Skeletal muscle satellite cell (primary cell): ENCODE measurements at regions not wholly inside any gene's neighbourhood (a gene's known extent, or its start where the extent isn't known, plus 50 kb on each side); places are given as distances from the start of the nearest gene placed in this dataset.

Experiments used
- H3K27me3 ChIP-seq: 2 replicates; pipeline ENCODE4 v1.7.0; 2013; ENCODE audit warnings: low read length; ENCODE audit not compliant: control insufficient read depth, insufficient read depth
- H3K36me3 ChIP-seq: 2 replicates; pipeline ENCODE4 v1.7.0; 2013; ENCODE audit warnings: mild to moderate bottlenecking, control low read depth, low read length; ENCODE audit not compliant: insufficient read depth
- H3K4me1 ChIP-seq: 2 replicates; pipeline ENCODE4 v1.7.0; 2013; ENCODE audit warnings: low read length; ENCODE audit not compliant: control insufficient read depth, insufficient read depth
- H3K4me2 ChIP-seq: 2 replicates; pipeline ENCODE4 v1.7.0; 2013; ENCODE audit warnings: mild to moderate bottlenecking, low read length
- H3K4me3 ChIP-seq: 2 replicates; pipeline ENCODE4 v1.7.0; 2013; ENCODE audit warnings: low read length
- H3K9ac ChIP-seq: 2 replicates; pipeline ENCODE4 v1.7.0; 2013; ENCODE audit warnings: mild to moderate bottlenecking, low read depth, low read length, moderate library complexity
- H3K9me3 ChIP-seq: replicated peaks from 2 replicates; pipeline ENCODE4 v1.7.0; 2013; ENCODE audit warnings: mild to moderate bottlenecking, control low read depth, low read length

DNA sequence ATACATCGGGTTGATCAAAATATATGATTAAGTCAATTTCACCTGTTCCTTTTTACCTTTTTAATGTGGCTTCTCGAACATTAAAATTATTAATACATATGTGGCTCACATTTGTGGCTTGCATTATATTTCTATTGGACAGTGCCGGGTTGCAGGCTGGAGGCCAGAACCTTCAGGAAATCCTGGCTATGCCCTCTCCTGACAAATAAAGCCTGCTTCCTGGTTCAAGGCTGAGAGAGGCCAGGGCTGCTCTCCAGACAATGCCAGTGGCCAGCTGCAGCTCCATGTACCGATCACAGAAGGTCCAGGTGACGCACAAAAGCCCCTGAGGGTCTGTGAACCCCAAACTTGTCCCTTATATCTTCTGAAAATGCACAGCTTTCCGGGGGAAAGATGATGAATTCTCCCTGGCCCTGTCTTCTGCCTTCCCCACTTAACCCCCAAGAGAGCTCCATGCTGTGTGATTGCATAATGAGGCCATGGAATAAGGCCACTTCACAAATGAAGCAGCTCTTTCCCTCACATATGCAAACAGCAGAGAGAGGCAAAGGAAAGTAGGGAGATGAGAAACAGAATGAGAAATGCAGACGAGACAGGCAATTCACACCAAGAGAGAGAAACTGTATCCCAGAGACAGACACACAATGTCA lies 241.2 kb downstream of the BCOR start:
- no peaks in the 10 kb centered on the region for H3K36me3 ChIP-seq
- H3K4me2 ChIP-seq: no peak overlapping the region
- no peaks in the 10 kb centered on the region for H3K9me3 ChIP-seq
- H3K4me3 ChIP-seq: no peak overlapping the region
- H3K9ac ChIP-seq: no peak overlapping the region
- peaks cover 30% of the 10 kb centered on the region for H3K4me1 ChIP-seq
- no peaks in the 10 kb centered on the region for H3K27me3 ChIP-seq

DNA sequence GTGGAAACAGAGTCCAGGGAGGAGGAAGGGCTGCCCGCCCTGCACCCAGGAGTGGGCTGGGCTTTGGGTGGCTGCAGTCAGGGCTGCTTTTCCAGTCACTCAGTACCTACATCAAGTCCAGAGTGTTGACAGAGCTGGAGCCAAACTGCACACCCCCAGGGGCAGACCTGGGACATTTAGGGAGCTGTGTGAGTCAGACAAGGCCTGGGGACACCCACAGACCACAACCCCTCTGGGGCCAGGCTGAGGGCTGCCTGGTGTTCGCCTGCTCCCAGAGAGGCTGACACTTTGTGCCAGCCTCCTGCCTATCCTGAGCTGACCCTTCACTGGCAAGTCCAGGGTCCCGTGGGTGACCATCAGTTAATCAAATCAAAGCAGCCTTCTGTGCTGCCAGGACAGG lies 240.0 kb downstream of the BCOR start:
- Histone ChIP-seq H3K4me3 (no peak overlapping the region), H3K9me3 (no peaks in the 10 kb centered on the region), H3K36me3 (no peaks in the 10 kb centered on the region), H3K4me1 (peaks cover 30% of the 10 kb centered on the region), H3K4me2 (no peak overlapping the region), H3K9ac (no peak overlapping the region), H3K27me3 (no peaks in the 10 kb centered on the region)

DNA sequence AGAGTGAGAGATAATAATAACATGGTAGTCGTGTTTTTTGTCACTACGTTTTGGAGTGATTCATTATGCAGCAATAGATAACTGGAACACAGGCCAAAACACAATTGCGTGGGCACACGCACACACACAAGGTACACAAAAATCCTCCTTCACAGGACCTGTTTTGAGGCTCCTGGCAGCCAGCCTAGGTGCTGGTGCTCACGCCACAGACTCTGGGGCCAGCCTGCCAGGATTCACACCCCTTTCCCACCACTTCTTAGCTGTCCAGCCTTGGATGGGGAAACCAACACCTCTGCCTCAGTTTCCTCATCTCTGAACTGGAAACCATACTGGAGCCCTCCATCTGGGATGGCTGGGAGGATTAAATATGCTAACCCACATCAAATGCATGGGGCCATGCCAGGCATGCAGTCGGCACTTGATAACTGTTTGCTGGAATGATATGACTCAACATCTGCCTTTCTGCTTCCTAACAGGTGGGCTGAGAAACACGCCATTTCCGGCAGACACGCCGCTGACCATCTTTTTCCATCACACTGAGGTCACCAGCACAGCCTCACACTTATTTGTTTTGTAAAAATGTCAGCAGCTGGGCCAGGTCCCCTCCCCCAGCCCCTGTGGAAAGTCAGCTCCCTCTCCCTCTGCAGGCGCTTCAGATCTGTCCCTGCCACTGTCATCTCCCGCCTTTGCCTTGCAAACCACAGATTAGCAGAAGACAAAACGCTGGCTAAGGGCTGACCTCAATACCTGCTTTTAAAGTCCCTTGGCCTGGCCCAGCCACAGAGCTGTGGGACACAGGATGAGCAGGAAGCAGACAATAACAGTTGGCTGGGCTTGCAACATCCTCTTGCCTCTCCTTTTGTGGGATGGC lies 237.5 kb downstream of the BCOR start:
- Histone ChIP-seq H3K36me3 (no peaks in the 10 kb centered on the region), H3K9ac (no peak overlapping the region), H3K4me1 (peaks cover 20% of the 10 kb centered on the region), H3K4me3 (no peak overlapping the region), H3K9me3 (no peaks in the 10 kb centered on the region), H3K27me3 (no peaks in the 10 kb centered on the region), H3K4me2 (no peak overlapping the region)

DNA sequence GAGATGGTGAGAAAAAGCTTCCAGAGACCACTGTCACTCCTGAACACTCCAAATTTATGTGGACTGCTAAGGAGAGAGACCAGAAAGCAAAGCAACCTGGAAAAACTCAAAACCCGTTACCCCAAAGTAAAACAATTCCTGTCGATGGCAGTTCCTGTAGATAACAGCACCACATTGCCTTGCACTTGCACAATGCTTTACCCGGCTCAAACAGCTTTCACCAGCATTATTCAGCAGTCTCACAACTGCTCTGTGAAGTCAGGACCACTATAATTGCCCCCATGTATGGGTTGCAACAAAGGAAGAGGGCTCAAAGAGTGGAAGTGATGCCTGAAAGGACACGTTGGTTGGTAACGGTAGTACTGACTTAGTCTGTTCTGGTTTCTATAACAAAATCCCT lies 234.8 kb downstream of the BCOR start:
- Histone ChIP-seq H3K36me3 (no peaks in the 10 kb centered on the region), H3K27me3 (no peaks in the 10 kb centered on the region), H3K4me1 (peaks cover 10% of the 10 kb centered on the region), H3K9me3 (no peaks in the 10 kb centered on the region), H3K4me3 (no peak overlapping the region), H3K9ac (no peak overlapping the region), H3K4me2 (no peak overlapping the region)

DNA sequence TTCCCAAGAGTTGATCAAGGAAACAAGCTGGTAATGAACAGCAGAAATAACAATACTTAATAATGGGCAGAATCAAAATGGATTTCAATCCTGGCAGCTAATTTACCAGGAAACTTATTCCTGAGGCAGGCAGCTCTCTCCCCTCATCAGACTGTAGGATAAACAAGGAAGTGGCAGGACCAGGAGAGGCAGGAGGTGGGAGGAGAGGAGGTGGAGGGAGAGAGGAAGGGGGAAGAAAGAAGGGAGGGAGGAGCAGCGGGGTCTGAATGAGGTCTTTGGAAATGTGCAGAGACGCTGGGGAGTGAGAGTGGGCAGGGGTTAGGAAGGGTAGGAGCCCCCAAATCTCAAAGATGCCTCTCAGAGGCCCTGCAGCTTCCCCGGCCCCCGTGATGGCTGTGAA lies 231.5 kb downstream of the BCOR start:
- H3K9ac ChIP-seq: no peak overlapping the region
- H3K27me3 ChIP-seq: no peaks in the 10 kb centered on the region
- H3K4me1 ChIP-seq: peaks cover 5% of the 10 kb centered on the region
- no peak overlapping the region for H3K4me2 ChIP-seq
- no peaks in the 10 kb centered on the region for H3K9me3 ChIP-seq
- H3K4me3 ChIP-seq: no peak overlapping the region
- H3K36me3 ChIP-seq: no peaks in the 10 kb centered on the region

DNA sequence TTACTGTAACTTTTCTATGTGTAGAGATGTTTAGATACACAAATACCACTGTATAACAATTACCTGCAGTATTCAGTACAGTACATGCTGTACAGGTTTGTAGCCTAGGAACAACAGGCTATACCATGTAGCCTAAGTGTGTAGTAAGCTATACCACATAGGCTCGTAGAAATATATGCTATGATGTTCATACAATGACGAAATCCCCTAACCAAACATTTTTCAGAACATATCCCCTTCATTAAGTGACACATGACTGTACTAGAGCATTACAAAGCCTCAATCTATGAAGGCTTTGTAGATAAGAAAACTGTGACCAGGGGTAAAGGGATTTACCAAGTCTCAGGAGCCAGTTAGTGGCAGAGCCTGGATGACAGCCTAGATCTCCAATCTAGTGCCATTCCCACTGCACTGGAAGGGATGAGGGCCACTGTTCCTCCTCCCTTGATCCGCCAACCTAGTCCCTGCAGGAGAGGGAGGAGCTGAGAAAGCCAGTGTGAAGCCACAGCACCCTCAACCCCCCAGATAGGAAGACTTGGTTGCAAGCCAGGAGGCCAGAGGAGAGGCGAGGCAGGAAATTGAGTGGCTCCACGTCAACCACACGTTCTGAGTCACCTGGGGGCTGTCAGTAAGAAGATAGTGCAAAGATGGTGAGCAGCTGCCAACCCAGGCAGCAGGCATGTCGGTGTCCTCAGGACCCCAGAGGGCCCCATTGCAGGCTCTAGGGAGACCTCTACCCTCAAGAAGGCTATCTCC lies 227.7 kb downstream of the BCOR start:
- H3K9me3 ChIP-seq: no peaks in the 10 kb centered on the region
- no peaks in the 10 kb centered on the region for H3K27me3 ChIP-seq
- H3K4me1 ChIP-seq: peaks cover 5% of the 10 kb centered on the region
- no peak overlapping the region for H3K4me2 ChIP-seq
- no peaks in the 10 kb centered on the region for H3K36me3 ChIP-seq
- H3K9ac ChIP-seq: no peak overlapping the region
- H3K4me3 ChIP-seq: no peak overlapping the region

DNA sequence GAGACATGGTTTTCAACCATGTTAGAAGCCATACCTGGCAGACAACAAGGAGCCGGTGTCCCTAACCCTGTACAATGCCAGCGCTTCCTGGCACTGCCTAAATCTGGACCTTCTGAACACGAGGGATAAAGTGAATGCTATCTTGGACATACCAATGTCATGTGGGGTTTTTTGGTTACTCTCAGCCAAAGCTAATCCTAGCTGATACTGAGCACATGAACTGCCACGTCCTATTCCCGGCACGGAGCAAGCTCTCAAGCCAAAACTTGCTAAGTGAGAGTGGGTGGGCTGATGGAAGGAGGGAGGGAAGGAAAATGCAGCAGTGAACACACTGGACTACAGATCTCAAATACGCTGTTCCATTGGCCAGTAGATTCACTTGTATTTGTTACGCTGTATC lies 226.1 kb downstream of the BCOR start:
- no peak overlapping the region for H3K4me3 ChIP-seq
- H3K9me3 ChIP-seq: no peaks in the 10 kb centered on the region
- peaks cover 5% of the 10 kb centered on the region for H3K4me1 ChIP-seq
- no peak overlapping the region for H3K9ac ChIP-seq
- no peaks in the 10 kb centered on the region for H3K36me3 ChIP-seq
- H3K4me2 ChIP-seq: no peak overlapping the region
- peaks cover 1% of the 10 kb centered on the region for H3K27me3 ChIP-seq

DNA sequence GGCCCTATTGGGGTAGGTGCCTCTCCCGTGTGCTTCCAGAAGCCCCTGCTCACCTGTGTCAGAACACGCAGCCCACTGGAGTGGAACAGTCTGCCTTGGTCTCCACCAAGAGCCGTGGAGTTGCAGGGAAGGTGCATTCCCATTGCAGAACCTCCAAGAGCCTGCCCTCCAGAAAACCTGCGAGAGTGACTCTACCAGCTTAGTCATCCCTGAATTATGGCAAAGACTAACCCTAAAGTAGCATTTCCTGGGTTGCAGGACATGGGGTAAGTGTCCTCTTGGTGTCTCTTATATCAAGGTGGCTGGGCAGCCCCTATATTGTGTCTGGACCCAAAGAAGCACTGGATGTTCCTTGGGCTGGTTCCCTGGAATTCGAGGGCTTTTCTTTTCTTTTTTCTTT lies 224.6 kb downstream of the BCOR start:
- H3K9ac ChIP-seq: no peak overlapping the region
- peaks cover 3% of the 10 kb centered on the region for H3K27me3 ChIP-seq
- no peaks in the 10 kb centered on the region for H3K36me3 ChIP-seq
- peaks cover 5% of the 10 kb centered on the region for H3K4me1 ChIP-seq
- no peaks in the 10 kb centered on the region for H3K9me3 ChIP-seq
- no peak overlapping the region for H3K4me3 ChIP-seq
- no peak overlapping the region for H3K4me2 ChIP-seq

DNA sequence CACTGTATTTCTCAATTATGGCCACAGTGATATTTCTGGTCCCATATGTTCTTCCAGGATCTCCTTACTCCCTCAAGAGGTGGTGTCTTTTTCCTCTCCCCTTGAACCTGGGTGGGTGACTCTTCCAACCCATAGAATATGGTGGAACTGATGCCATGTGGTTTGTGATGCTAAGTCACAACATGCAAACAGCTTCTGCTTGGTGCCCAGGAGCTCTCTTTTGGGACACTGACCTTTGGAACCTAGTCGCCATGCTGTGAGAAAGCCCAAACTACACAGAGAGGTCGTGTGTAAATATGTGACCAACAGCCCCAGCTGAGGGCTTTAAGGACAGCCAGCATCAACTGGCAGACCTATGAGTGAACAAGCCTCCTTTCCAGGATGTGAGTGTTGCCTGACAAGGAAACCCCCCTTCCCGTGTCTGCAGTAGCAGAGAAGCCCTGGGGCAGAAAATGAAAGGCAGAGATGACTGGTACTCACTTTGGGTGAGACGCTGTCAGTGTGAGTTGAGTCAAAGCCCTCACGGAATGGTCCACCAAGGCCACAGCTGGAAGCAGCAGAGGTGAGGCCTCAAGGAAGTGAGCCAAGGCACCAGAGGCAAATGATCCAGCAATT lies 223.4 kb downstream of the BCOR start:
- H3K4me1 ChIP-seq: peaks cover 5% of the 10 kb centered on the region
- H3K9me3 ChIP-seq: no peaks in the 10 kb centered on the region
- no peak overlapping the region for H3K4me2 ChIP-seq
- H3K27me3 ChIP-seq: peaks cover 3% of the 10 kb centered on the region
- H3K4me3 ChIP-seq: no peak overlapping the region
- H3K9ac ChIP-seq: no peak overlapping the region
- no peaks in the 10 kb centered on the region for H3K36me3 ChIP-seq

DNA sequence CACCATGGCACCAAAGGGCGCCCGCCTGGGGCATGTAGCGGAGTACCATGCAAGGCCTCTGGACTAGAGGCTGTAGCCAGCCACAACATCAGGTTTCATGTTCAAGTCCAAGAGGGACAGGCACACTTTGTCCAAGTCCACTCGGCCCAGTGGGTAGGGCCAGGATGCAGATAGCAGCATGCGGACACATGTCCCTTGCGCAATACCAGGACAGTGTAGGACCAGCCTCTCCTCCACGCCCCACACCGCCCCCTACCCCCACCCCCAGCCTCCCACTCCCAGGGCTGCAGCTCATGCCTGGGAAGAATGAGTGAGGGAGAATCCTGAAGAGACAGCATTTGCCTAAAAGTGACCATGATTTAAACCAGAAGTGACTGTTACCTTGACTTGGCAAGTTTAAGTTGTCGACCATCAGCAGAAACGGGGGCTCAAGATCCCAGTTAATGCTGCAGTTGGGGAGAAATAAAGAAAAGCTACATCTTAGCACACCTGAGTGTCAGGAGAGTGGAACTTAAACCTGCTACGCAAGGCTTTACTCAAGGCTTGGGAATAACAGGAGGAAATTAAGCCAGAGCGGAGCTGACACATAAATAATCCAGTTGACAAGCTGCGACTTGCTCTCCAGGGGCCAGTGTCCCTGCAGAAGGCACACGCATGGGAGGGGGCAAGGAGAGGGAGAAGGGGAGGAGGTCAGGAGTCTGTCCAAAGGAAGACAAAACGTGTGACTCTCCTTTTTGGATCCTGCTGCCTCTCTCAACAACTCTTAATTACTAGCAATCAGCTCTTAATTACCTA lies 221.7 kb downstream of the BCOR start:
- Histone ChIP-seq H3K4me1 (no peaks in the 10 kb centered on the region), H3K27me3 (peaks cover 3% of the 10 kb centered on the region)

DNA sequence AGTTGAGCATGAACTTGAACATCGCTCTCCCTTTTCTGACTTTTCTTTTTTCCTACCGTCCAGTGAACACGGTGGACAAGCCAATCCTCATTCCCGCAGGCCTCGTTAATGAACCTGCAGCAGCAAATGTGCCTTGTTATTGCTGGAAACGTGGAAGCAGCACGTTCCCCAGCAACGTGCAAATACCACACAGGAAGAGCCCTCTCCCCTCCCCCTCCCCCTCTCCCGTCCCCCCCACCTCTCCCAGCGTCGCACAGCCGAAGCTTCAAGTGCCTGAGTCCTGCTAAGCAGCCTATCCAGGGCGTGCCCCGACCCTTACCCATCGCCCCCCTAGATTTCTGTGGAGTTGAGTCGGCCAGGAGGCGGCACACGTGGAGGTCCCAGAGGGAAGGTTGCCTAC lies 219.9 kb downstream of the BCOR start:
- Histone ChIP-seq H3K4me2 (no peak overlapping the region), H3K4me3 (no peak overlapping the region), H3K36me3 (no peaks in the 10 kb centered on the region)

More for the DNA sequence above, 221.7 kb downstream of the BCOR start:
- Histone ChIP-seq H3K4me2 (no peak overlapping the region), H3K9ac (no peak overlapping the region), H3K4me3 (no peak overlapping the region), H3K9me3 (no peaks in the 10 kb centered on the region), H3K36me3 (no peaks in the 10 kb centered on the region)

More for the DNA sequence above, 219.9 kb downstream of the BCOR start:
- Histone ChIP-seq H3K27me3 (peaks cover 5% of the 10 kb centered on the region), H3K9me3 (no peaks in the 10 kb centered on the region), H3K4me1 (no peaks in the 10 kb centered on the region), H3K9ac (no peak overlapping the region)
